Body of pancreas (tissue), 4 donors: ENCODE measurements at regions not wholly inside any gene's neighbourhood (a gene's known extent, or its start where the extent isn't known, plus 50 kb on each side); places are given as distances from the start of the nearest gene placed in this dataset.

Experiments
- POLR2A ChIP-seq, 3 donors: fragments of 450-650 bp; IDR thresholded peaks; one replicate each; pipeline ENCODE4 v1.6.1; 2016; ENCODE audit warnings: antibody characterized with exemption in 3 of 3, mild to moderate bottlenecking in 2 of 3
- TF ChIP-seq, protein P1 (sequence below), 7 experiments: fragments of 450-650 bp in 4 of 7; fragments of 200-600 bp in 3 of 7; sonication (generic) in 3 of 7; IDR thresholded peaks; one replicate each; pipeline ENCODE4 v1.5.1; 2016 to 2019; ENCODE audit warnings: antibody characterized with exemption in 7 of 7

DNA sequence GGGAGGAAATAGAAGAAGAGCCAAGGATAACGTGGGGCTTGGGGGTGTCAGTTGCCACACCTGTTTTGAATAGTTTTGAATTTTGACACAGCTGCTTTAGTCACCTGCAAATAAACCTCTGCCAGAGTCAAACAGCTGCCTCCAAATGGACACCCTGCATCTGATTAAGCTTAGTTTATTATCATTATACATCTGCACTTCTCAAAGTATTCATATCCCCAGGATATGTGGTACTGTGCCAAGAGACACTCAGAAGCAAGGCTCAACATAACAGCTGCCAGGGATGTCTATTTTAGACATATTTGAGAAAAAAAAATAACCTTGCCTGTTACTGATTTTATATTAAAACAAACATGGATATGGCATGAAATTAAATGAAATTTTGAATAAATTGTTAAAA is 122.5 kb upstream of the WDR75 start:
- TF ChIP-seq, protein P1, sequence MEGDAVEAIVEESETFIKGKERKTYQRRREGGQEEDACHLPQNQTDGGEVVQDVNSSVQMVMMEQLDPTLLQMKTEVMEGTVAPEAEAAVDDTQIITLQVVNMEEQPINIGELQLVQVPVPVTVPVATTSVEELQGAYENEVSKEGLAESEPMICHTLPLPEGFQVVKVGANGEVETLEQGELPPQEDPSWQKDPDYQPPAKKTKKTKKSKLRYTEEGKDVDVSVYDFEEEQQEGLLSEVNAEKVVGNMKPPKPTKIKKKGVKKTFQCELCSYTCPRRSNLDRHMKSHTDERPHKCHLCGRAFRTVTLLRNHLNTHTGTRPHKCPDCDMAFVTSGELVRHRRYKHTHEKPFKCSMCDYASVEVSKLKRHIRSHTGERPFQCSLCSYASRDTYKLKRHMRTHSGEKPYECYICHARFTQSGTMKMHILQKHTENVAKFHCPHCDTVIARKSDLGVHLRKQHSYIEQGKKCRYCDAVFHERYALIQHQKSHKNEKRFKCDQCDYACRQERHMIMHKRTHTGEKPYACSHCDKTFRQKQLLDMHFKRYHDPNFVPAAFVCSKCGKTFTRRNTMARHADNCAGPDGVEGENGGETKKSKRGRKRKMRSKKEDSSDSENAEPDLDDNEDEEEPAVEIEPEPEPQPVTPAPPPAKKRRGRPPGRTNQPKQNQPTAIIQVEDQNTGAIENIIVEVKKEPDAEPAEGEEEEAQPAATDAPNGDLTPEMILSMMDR (IDR thresholded peaks at IDR 0.05), result no peak
- no peak for TF ChIP-seq POLR2A (IDR thresholded peaks at IDR 0.05)
